ENCODE measurements at regions not wholly inside any gene's neighbourhood (a gene's known extent, or its start where the extent isn't known, plus 50 kb on each side); places are given as distances from the start of the nearest gene placed in this dataset.

GRCh38 chr5:20522905-20523482 lies 535.0 kb upstream of the CDH18 start:
- Mint-ChIP-seq H3K36me3 (ENCODE audit: low read depth) (no peaks in the 10 kb centered on the region), H3K4me3 (no peak overlapping the region), H3K27ac (no peak overlapping the region), H3K9me3 (peaks cover 6% of the 10 kb centered on the region), H3K27me3 (ENCODE audit: low read depth, poor library complexity) (no peaks in the 10 kb centered on the region), H3K4me1 (no peaks in the 10 kb centered on the region)
- DNase-seq, result no peak
- no peak for TF ChIP-seq CTCF (IDR thresholded peaks at IDR 0.05)

GRCh38 chr5:20515606-20516005 lies 527.6 kb upstream of the CDH18 start:
- no peak for DNase-seq
- no peaks in the 10 kb centered on the region for H3K36me3 Mint-ChIP-seq (ENCODE audit: low read depth)
- no peaks in the 10 kb centered on the region for H3K9me3 Mint-ChIP-seq
- no peak overlapping the region for H3K27ac Mint-ChIP-seq
- H3K4me3 Mint-ChIP-seq, result no peak overlapping the region
- TF ChIP-seq CTCF (IDR thresholded peaks at IDR 0.05), result no peak
- H3K27me3 Mint-ChIP-seq (ENCODE audit: low read depth, poor library complexity), result no peaks in the 10 kb centered on the region
- no peaks in the 10 kb centered on the region for H3K4me1 Mint-ChIP-seq

GRCh38 chr5:20514145-20514544 lies 526.1 kb upstream of the CDH18 start:
- H3K4me1 Mint-ChIP-seq, result no peaks in the 10 kb centered on the region
- H3K27ac Mint-ChIP-seq, result no peak overlapping the region
- H3K36me3 Mint-ChIP-seq (ENCODE audit: low read depth), result no peaks in the 10 kb centered on the region
- DNase-seq, result no peak
- H3K27me3 Mint-ChIP-seq (ENCODE audit: low read depth, poor library complexity), result no peaks in the 10 kb centered on the region
- no peak for TF ChIP-seq CTCF (IDR thresholded peaks at IDR 0.05)
- H3K4me3 Mint-ChIP-seq, result no peak overlapping the region
- H3K9me3 Mint-ChIP-seq, result no peaks in the 10 kb centered on the region

GRCh38 chr5:20500546-20500945 lies 512.5 kb upstream of the CDH18 start:
- no peak overlapping the region for H3K4me3 Mint-ChIP-seq
- no peak overlapping the region for H3K27ac Mint-ChIP-seq
- no peaks in the 10 kb centered on the region for H3K4me1 Mint-ChIP-seq
- no peaks in the 10 kb centered on the region for H3K9me3 Mint-ChIP-seq
- no peaks in the 10 kb centered on the region for H3K36me3 Mint-ChIP-seq (ENCODE audit: low read depth)
- H3K27me3 Mint-ChIP-seq (ENCODE audit: low read depth, poor library complexity), result peaks cover 3% of the 10 kb centered on the region
- DNase-seq, result no peak
- TF ChIP-seq CTCF (IDR thresholded peaks at IDR 0.05), result no peak

- H3K4me3 Mint-ChIP-seq, result no peak overlapping the region
- H3K9me3 Mint-ChIP-seq, result no peaks in the 10 kb centered on the region
- H3K27me3 Mint-ChIP-seq (ENCODE audit: low read depth, poor library complexity), result peaks cover 3% of the 10 kb centered on the region
- H3K36me3 Mint-ChIP-seq (ENCODE audit: low read depth), result no peaks in the 10 kb centered on the region
- no peaks in the 10 kb centered on the region for H3K4me1 Mint-ChIP-seq
- TF ChIP-seq CTCF (IDR thresholded peaks at IDR 0.05), result no peak
- no peak for DNase-seq
- H3K27ac Mint-ChIP-seq, result no peak overlapping the region
Observed at GRCh38 chr5:20498926-20499325, 510.9 kb upstream of the CDH18 start.

GRCh38 chr5:20498102-20498501 lies 510.1 kb upstream of the CDH18 start:
- TF ChIP-seq CTCF (IDR thresholded peaks at IDR 0.05), result no peak
- Mint-ChIP-seq H3K27ac (no peak overlapping the region), H3K27me3 (ENCODE audit: low read depth, poor library complexity) (peaks cover 3% of the 10 kb centered on the region), H3K4me3 (no peak overlapping the region), H3K36me3 (ENCODE audit: low read depth) (no peaks in the 10 kb centered on the region), H3K4me1 (no peaks in the 10 kb centered on the region), H3K9me3 (no peaks in the 10 kb centered on the region)
- DNase-seq, result no peak
